NB4 (cell line): ENCODE measurements at regions not wholly inside any gene's neighbourhood (a gene's known extent, or its start where the extent isn't known, plus 50 kb on each side); places are given as distances from the start of the nearest gene placed in this dataset.

Source experiments
- CTCF ChIP-seq: IDR thresholded peaks from one replicate; pipeline ENCODE4 v1.5.1; 2012; ENCODE audit warnings: low read depth, low read length
- POLR2A ChIP-seq: IDR thresholded peaks from 2 replicates; pipeline ENCODE4 v1.6.1; 2011; ENCODE audit warnings: mild to moderate bottlenecking; ENCODE audit not compliant: insufficient read length; ENCODE audit errors: extremely low read depth

DNA sequence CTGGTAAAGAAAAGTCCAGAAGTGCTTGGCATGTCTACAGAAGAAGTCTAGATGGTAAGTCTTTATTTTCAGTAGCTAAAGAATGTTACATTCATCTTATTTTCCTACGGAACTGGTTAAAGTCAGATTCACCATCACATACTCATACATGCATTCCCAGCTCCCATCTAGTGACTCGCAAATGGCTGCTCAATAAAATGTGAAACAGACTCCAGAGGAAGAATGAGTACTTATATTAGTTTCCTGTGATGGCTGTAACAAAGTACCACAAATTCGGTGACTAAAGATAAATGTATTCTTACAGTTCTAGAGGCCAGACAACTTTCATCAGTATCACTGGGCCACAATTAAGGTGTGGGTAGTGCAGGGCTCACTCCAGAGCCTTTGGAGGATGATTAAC is 797.2 kb downstream of the SATB2 start:
- no peak for TF ChIP-seq CTCF
- no peak for TF ChIP-seq POLR2A
